Neural progenitor cell (in vitro differentiated cells): ENCODE measurements at regions not wholly inside any gene's neighbourhood (a gene's known extent, or its start where the extent isn't known, plus 50 kb on each side); places are given as distances from the start of the nearest gene placed in this dataset.
A peak's percentile ranks its signal among the peaks of the same experiment; 100 is the strongest.

Experiments used
- EZH2 ChIP-seq: fragments of 200-600 bp; sonication (generic); IDR thresholded peaks from 2 replicates; pipeline ENCODE4 v1.6.1; 2017; ENCODE audit warnings: antibody characterized with exemption, mild to moderate bottlenecking, moderate library complexity
- EZH2phosphoT487 ChIP-seq: fragments of 200-600 bp; sonication (generic); IDR thresholded peaks from 2 replicates; pipeline ENCODE4 v1.6.1; 2017; ENCODE audit warnings: antibody characterized with exemption
- TF ChIP-seq, protein P1 (sequence below): fragments of 200-600 bp; sonication (generic); IDR thresholded peaks from 2 replicates; pipeline ENCODE4 v1.5.1; 2017; ENCODE audit warnings: antibody characterized with exemption, mild to moderate bottlenecking

DNA sequence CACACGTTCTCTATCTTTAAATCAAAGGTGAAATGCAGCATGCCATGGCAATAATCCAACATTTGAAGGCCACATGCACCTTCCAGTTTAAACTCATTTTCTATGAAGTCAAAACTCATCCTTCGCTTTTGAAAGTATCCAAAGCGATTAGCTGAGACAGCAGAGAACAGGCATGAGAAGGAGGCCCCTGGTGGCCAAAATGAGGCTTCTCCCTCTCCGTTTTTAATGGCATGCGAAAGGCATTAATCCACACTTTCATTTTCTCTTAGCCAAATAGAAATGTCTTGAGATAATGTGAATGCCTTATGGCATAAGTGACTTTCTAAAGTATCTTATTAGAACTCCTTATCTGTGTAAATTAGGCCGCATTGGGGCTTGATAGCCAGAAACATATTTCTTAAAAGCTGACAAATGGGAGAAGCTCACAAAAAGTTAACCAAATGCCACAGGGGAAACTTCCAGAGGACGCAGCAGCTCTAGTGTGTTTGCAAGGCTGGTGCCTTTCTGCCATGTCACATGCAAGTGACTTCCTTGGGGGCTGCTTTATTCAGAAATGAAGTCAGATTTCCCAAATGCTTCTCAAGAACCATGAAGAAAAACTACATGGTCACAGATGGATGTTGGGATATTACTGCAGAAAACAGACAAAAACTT is 1189.6 kb downstream of the SORCS1 start:
- TF ChIP-seq, protein P1, sequence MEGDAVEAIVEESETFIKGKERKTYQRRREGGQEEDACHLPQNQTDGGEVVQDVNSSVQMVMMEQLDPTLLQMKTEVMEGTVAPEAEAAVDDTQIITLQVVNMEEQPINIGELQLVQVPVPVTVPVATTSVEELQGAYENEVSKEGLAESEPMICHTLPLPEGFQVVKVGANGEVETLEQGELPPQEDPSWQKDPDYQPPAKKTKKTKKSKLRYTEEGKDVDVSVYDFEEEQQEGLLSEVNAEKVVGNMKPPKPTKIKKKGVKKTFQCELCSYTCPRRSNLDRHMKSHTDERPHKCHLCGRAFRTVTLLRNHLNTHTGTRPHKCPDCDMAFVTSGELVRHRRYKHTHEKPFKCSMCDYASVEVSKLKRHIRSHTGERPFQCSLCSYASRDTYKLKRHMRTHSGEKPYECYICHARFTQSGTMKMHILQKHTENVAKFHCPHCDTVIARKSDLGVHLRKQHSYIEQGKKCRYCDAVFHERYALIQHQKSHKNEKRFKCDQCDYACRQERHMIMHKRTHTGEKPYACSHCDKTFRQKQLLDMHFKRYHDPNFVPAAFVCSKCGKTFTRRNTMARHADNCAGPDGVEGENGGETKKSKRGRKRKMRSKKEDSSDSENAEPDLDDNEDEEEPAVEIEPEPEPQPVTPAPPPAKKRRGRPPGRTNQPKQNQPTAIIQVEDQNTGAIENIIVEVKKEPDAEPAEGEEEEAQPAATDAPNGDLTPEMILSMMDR, result peak; percentile 77
- TF ChIP-seq EZH2 (no peak), EZH2phosphoT487 (no peak)
